SK-N-SH (cell line): ENCODE measurements at regions not wholly inside any gene's neighbourhood (a gene's known extent, or its start where the extent isn't known, plus 50 kb on each side); places are given as distances from the start of the nearest gene placed in this dataset.

Source experiments
- EZH2phosphoT487 ChIP-seq: fragments of 200-600 bp; sonication (generic); IDR thresholded peaks from 2 replicates; pipeline ENCODE4 v1.6.1; 2017; ENCODE audit warnings: low read depth, mixed run types, mild to moderate bottlenecking, antibody characterized with exemption, moderate library complexity, borderline replicate concordance
- GABPA ChIP-seq: IDR thresholded peaks from 2 replicates; pipeline ENCODE4 v1.4.0; 2012; ENCODE audit warnings: low read depth, mild to moderate bottlenecking
- RFX5 ChIP-seq: IDR thresholded peaks from 2 replicates; pipeline ENCODE4 v1.6.1; 2012; ENCODE audit warnings: mild to moderate bottlenecking, improper control_type of control experiment, low read length
- SMC3 ChIP-seq: IDR thresholded peaks from 2 replicates; pipeline ENCODE4 v1.6.1; 2012; ENCODE audit warnings: low read depth, low read length, improper control_type of control experiment
- TAF1 ChIP-seq: IDR thresholded peaks from 2 replicates; pipeline ENCODE4 v1.6.1; 2012; ENCODE audit warnings: low read depth, mild to moderate bottlenecking, low read length, moderate library complexity, borderline replicate concordance
- TF ChIP-seq, protein P1 (sequence below): fragments of 150-350 bp; IDR thresholded peaks from 2 replicates; pipeline ENCODE4 v1.6.1; 2016; ENCODE audit warnings: mild to moderate bottlenecking, low read depth, low read length
- TF ChIP-seq, protein P2 (sequence below): fragments of 200-600 bp; sonication (generic); IDR thresholded peaks from 2 replicates; pipeline ENCODE4 v1.6.1; 2017; ENCODE audit warnings: antibody characterized with exemption, mild to moderate bottlenecking, moderate library complexity
- TF ChIP-seq, protein P3 (sequence below): fragments of 150-350 bp; IDR thresholded peaks from 2 replicates; pipeline ENCODE4 v1.6.1; 2017; ENCODE audit warnings: antibody characterized with exemption, low read length, low read depth, borderline replicate concordance
- TF ChIP-seq, protein P4 (sequence below): IDR thresholded peaks from 2 replicates; pipeline ENCODE4; 2012

DNA sequence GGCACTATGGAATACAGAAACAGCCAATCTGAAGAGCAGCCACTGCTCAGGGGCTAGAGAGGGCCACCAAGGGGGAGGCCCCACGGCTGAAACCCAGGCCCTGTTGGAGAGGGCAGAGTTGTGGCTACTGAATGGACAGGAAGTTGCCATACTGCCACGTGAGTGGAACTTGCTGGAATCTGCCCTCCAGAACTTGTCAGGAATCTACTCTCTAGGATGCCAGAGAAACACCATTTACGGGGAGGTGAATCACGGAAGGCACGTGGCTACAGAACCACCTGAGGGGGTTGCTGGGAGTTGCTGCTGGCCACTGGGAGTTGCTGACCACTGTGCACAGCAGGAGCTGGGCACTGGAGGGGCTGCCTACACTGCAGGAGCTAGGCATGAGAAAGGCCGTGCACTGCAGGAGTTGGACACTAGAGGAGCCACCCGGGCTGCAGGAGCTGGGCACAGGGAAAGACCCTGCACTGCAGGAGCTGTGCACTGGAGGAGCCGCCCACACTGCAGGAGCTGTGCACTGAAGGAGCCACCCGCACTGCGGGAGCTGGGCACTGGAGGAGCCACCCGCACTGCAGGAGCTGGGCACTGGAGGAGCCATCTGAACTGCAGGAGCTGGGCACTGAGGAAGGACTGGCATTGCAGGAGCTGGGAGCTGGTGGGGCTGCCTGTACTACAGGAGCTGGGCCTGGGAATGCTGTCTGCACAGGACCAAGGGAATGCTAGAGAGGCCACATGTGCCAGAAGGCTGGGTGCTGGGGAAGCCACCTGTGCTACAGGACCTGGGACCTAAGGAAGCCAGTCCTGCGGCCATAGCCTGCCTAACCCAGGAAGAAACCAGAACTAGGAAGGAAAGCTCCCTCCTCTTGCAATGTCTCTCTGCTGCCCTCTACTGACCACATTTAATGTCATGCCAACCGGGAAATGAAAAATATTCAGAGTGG, 343.4 kb downstream of the MATN1 start:
- TF ChIP-seq, protein P1, sequence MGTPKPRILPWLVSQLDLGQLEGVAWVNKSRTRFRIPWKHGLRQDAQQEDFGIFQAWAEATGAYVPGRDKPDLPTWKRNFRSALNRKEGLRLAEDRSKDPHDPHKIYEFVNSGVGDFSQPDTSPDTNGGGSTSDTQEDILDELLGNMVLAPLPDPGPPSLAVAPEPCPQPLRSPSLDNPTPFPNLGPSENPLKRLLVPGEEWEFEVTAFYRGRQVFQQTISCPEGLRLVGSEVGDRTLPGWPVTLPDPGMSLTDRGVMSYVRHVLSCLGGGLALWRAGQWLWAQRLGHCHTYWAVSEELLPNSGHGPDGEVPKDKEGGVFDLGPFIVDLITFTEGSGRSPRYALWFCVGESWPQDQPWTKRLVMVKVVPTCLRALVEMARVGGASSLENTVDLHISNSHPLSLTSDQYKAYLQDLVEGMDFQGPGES = no peak
- TF ChIP-seq, protein P2, sequence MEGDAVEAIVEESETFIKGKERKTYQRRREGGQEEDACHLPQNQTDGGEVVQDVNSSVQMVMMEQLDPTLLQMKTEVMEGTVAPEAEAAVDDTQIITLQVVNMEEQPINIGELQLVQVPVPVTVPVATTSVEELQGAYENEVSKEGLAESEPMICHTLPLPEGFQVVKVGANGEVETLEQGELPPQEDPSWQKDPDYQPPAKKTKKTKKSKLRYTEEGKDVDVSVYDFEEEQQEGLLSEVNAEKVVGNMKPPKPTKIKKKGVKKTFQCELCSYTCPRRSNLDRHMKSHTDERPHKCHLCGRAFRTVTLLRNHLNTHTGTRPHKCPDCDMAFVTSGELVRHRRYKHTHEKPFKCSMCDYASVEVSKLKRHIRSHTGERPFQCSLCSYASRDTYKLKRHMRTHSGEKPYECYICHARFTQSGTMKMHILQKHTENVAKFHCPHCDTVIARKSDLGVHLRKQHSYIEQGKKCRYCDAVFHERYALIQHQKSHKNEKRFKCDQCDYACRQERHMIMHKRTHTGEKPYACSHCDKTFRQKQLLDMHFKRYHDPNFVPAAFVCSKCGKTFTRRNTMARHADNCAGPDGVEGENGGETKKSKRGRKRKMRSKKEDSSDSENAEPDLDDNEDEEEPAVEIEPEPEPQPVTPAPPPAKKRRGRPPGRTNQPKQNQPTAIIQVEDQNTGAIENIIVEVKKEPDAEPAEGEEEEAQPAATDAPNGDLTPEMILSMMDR = peak; percentile 78
- TF ChIP-seq TAF1 (no peak), GABPA (no peak), SMC3 (peak; percentile 71), RFX5 (no peak), EZH2phosphoT487 (no peak)
- TF ChIP-seq, protein P3, sequence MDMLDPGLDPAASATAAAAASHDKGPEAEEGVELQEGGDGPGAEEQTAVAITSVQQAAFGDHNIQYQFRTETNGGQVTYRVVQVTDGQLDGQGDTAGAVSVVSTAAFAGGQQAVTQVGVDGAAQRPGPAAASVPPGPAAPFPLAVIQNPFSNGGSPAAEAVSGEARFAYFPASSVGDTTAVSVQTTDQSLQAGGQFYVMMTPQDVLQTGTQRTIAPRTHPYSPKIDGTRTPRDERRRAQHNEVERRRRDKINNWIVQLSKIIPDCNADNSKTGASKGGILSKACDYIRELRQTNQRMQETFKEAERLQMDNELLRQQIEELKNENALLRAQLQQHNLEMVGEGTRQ = no peak
- TF ChIP-seq, protein P4, sequence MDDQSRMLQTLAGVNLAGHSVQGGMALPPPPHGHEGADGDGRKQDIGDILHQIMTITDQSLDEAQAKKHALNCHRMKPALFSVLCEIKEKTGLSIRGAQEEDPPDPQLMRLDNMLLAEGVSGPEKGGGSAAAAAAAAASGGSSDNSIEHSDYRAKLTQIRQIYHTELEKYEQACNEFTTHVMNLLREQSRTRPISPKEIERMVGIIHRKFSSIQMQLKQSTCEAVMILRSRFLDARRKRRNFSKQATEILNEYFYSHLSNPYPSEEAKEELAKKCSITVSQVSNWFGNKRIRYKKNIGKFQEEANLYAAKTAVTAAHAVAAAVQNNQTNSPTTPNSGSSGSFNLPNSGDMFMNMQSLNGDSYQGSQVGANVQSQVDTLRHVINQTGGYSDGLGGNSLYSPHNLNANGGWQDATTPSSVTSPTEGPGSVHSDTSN = no peak
